IMR-90 (cell line): ENCODE measurements at regions not wholly inside any gene's neighbourhood (a gene's known extent, or its start where the extent isn't known, plus 50 kb on each side); places are given as distances from the start of the nearest gene placed in this dataset.

Experiments
- ATAC-seq: fragments of 200-7000 bp; cut with Tn5 transposase; 2 replicates; pipeline ENCODE4 v1.9.1; 2020; ENCODE audit warnings: low read depth, mild to moderate bottlenecking, moderate library complexity
- BruUV-seq: library from RNA; stranded (reverse); fragments of 400-500 nt; replicated peaks from 2 replicates; lab custom pipeline; 2021; lab: Mats Ljungman, UMichigan
- CTCF ChIA-PET: fragments of 300-600 bp; formaldehyde crosslinking; extraction: SDS; loops from one replicate; lab custom pipeline; 2021; ENCODE audit warnings: antibody characterized with exemption; lab: Yijun Ruan, JAX
- POLR2A ChIA-PET: fragments of 300-600 bp; sonication (Branson Sonifier 250); formaldehyde crosslinking; loops from one replicate; lab custom pipeline; 2022; ENCODE audit warnings: antibody characterized with exemption; ENCODE audit not compliant: unreplicated experiment; lab: Charles Lee
- DNase-seq: peaks from one replicate; pipeline ENCODE4 v3.0.0; 2013
- H2AFZ ChIP-seq: replicated peaks from 2 replicates; pipeline ENCODE3; 2013; ENCODE audit warnings: low read length, mild to moderate bottlenecking; ENCODE audit not compliant: poor library complexity
- H2AK5ac ChIP-seq: 2 replicates; pipeline ENCODE4 v1.6.1; 2013; ENCODE audit warnings: low read depth, low read length, inconsistent platforms
- H2AK9ac ChIP-seq: replicated peaks from 2 replicates; pipeline ENCODE3; 2013; ENCODE audit warnings: mild to moderate bottlenecking, low read depth, low read length, moderate library complexity; ENCODE audit not compliant: poor library complexity
- H2BK120ac ChIP-seq: 2 replicates; pipeline ENCODE4 v1.6.1; 2013; ENCODE audit warnings: low read depth, low read length, inconsistent platforms
- H2BK15ac ChIP-seq: 3 replicates; pipeline ENCODE4 v1.6.1; 2013; ENCODE audit warnings: low read depth, low read length, inconsistent platforms
- H2BK20ac ChIP-seq: 2 replicates; pipeline ENCODE4 v1.6.1; 2013; ENCODE audit warnings: low read depth, mild to moderate bottlenecking, inconsistent platforms, low read length, moderate library complexity
- H2BK5ac ChIP-seq: 2 replicates; pipeline ENCODE4 v1.6.1; 2013; ENCODE audit warnings: mild to moderate bottlenecking, low read depth, low read length, inconsistent platforms; ENCODE audit not compliant: poor library complexity, severe bottlenecking
- H3K14ac ChIP-seq: replicated peaks from 2 replicates; pipeline ENCODE4 v1.6.1; 2013; ENCODE audit warnings: low read depth, low read length, inconsistent platforms
- H3K18ac ChIP-seq: 2 replicates; pipeline ENCODE4 v1.6.1; 2013; ENCODE audit warnings: low read depth, low read length, control low read depth
- H3K23ac ChIP-seq: 2 replicates; pipeline ENCODE4 v1.6.1; 2013; ENCODE audit warnings: low read depth, low read length, inconsistent platforms
- H3K27ac ChIP-seq: 2 replicates; pipeline ENCODE4 v1.5.1; 2013; ENCODE audit warnings: mild to moderate bottlenecking, control low read depth, low read length; ENCODE audit not compliant: insufficient read depth
- H3K27me3 ChIP-seq: 2 replicates; pipeline ENCODE4 v1.6.1; 2013; ENCODE audit warnings: low read length; ENCODE audit not compliant: control insufficient read depth, insufficient read depth
- H3K36me3 ChIP-seq: 2 replicates; pipeline ENCODE4 v1.6.1; 2013; ENCODE audit warnings: low read length, mixed read lengths; ENCODE audit not compliant: control insufficient read depth, insufficient read depth
- H3K4ac ChIP-seq: 2 replicates; pipeline ENCODE4 v1.6.1; 2013; ENCODE audit warnings: low read depth, low read length, inconsistent platforms
- H3K4me1 ChIP-seq: 2 replicates; pipeline ENCODE4 v1.6.1; 2013; ENCODE audit warnings: low read length, mixed read lengths; ENCODE audit not compliant: control insufficient read depth, insufficient read depth
- H3K4me2 ChIP-seq: 2 replicates; pipeline ENCODE4 v1.6.1; 2013; ENCODE audit warnings: low read depth, mild to moderate bottlenecking, control low read depth, low read length, moderate library complexity
- H3K4me3 ChIP-seq: 2 replicates; pipeline ENCODE4 v1.5.1; 2013; ENCODE audit warnings: low read depth, mild to moderate bottlenecking, control low read depth, low read length, moderate library complexity; ENCODE audit not compliant: insufficient read depth
- H3K56ac ChIP-seq: 2 replicates; pipeline ENCODE4 v1.6.1; 2013; ENCODE audit warnings: low read length, inconsistent platforms; ENCODE audit not compliant: insufficient read depth; ENCODE audit errors: extremely low read depth
- H3K79me1 ChIP-seq, 2 experiments: 2 replicates each; pipeline ENCODE4 v1.6.1; 2013; ENCODE audit warnings: low read length in 2 of 2, inconsistent platforms in 1 of 2, low read depth in 1 of 2
- H3K9ac ChIP-seq: 2 replicates; pipeline ENCODE4 v1.6.1; 2013; ENCODE audit warnings: low read depth, low read length, control low read depth
- H3K9me1 ChIP-seq: 2 replicates; pipeline ENCODE4 v1.6.1; 2013; ENCODE audit warnings: low read length, inconsistent platforms; ENCODE audit not compliant: insufficient read depth
- H3K9me3 ChIP-seq: 2 replicates; pipeline ENCODE4 v1.6.1; 2013; ENCODE audit warnings: low read length; ENCODE audit not compliant: control insufficient read depth, insufficient read depth
- H4K20me1 ChIP-seq: 2 replicates; pipeline ENCODE4 v1.6.1; 2013; ENCODE audit warnings: low read length, inconsistent platforms; ENCODE audit not compliant: insufficient read depth
- H4K5ac ChIP-seq: 2 replicates; pipeline ENCODE4 v1.6.1; 2013; ENCODE audit warnings: mild to moderate bottlenecking, low read depth, low read length, control low read depth
- H4K8ac ChIP-seq, 2 experiments: 2 replicates each; pipeline ENCODE4 v1.6.1; 2013; ENCODE audit warnings: low read depth in 2 of 2, low read length in 2 of 2, control low read depth in 1 of 2, inconsistent platforms in 1 of 2
- H4K91ac ChIP-seq: 2 replicates; pipeline ENCODE4 v1.6.1; 2013; ENCODE audit warnings: low read depth, low read length, inconsistent platforms; ENCODE audit not compliant: insufficient read depth
- BHLHE40 ChIP-seq: fragments of 150-350 bp; IDR thresholded peaks from 2 replicates; pipeline ENCODE4 v1.6.1; 2016; ENCODE audit warnings: mild to moderate bottlenecking, low read depth, low read length
- WGBS, 2 experiments: methylation state at CpG; one replicate each; pipeline versions ENCODE4 v1.1.5 to v1.1.7; 2013; ENCODE audit warnings: missing lambda C conversion rate in 2 of 2; ENCODE audit not compliant: insufficient read length in 1 of 2; ENCODE audit errors: extremely low coverage in 2 of 2; 5-methylcytosine and 5-hydroxymethylcytosine counted together
- dilution Hi-C: fragments of 300-500 bp; cut with HindIII; formaldehyde crosslinking; loops from one replicate; pipeline ENCODE4 v1.14.3; 2018; ENCODE audit warnings: low sequenced_read_pairs; ENCODE audit not compliant: unreplicated experiment
- in situ Hi-C: fragments of 300-500 bp; cut with MboI; formaldehyde crosslinking; loops from 3 replicates; pipeline ENCODE4 v1.14.3; 2019; ENCODE audit warnings: low sequenced_read_pairs, inconsistent platforms, mixed read lengths
- intact Hi-C: fragments of 100-400 bp; cut with micrococcal nuclease; formaldehyde crosslinking; loops from 2 replicates; pipeline ENCODE4 v1.10.0; 2022
- TF ChIP-seq, protein P1 (sequence below): conservative IDR thresholded peaks from 2 replicates; pipeline ENCODE4 v1.5.1; 2012; ENCODE audit warnings: mild to moderate bottlenecking, low read depth, low read length, improper control_type of control experiment
- TF ChIP-seq, protein P2 (sequence below): fragments of 150-350 bp; IDR thresholded peaks from 2 replicates; pipeline ENCODE4 v1.6.1; 2016; ENCODE audit warnings: low read depth, mild to moderate bottlenecking, low read length, moderate library complexity, borderline replicate concordance

DNA sequence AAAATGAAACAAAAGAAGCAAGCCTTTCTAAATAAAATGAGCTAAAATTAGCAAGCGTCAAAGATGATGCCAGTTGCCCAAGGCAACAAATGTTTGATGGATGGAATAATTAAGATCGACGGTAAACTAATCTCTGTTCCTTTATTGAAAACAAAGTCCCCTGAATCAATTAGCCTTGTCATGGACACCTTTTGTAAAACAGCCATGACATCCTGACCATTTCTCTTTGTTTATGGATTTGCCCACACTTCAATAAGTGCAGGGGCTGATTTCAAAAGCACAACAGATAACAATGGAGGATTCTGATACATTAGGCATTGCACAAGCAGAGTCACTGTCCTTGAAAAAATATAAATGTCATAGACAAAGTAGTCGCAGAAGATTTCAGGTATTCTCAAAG lies 160.1 kb upstream of the HNRNPA3 start:
- no CpG with 5 or more reads among the region's 4 CpGs for WGBS, 2 experiments
- ATAC-seq (no peak), DNase-seq (no peak)
- Histone ChIP-seq H4K20me1 (no peaks in the 10 kb centered on the region), H3K36me3 (no peaks in the 10 kb centered on the region), H3K4ac (no peak overlapping the region), H2BK20ac (no peak overlapping the region), H3K27me3 (no peaks in the 10 kb centered on the region), H2AK9ac (no peak overlapping the region), H2BK120ac (no peak overlapping the region), H2BK5ac (no peak overlapping the region), H2AFZ (no peak overlapping the region), H3K23ac (no peak overlapping the region), H3K27ac (no peak overlapping the region), H3K79me1 (no peaks in the 10 kb centered on the region), H3K9me3 (no peaks in the 10 kb centered on the region), H3K14ac (no peak overlapping the region), H3K4me2 (no peak overlapping the region), H2AK5ac (no peak overlapping the region), H3K18ac (no peak overlapping the region), H3K9me1 (no peaks in the 10 kb centered on the region), H4K91ac (no peak overlapping the region), H4K8ac (no peak overlapping the region), H4K5ac (no peak overlapping the region), H3K9ac (no peak overlapping the region), H3K56ac (no peak overlapping the region), H3K4me3 (no peak overlapping the region), H2BK15ac (no peak overlapping the region), H3K4me1 (no peaks in the 10 kb centered on the region)
- no peak for TF ChIP-seq BHLHE40
- TF ChIP-seq, protein P1, sequence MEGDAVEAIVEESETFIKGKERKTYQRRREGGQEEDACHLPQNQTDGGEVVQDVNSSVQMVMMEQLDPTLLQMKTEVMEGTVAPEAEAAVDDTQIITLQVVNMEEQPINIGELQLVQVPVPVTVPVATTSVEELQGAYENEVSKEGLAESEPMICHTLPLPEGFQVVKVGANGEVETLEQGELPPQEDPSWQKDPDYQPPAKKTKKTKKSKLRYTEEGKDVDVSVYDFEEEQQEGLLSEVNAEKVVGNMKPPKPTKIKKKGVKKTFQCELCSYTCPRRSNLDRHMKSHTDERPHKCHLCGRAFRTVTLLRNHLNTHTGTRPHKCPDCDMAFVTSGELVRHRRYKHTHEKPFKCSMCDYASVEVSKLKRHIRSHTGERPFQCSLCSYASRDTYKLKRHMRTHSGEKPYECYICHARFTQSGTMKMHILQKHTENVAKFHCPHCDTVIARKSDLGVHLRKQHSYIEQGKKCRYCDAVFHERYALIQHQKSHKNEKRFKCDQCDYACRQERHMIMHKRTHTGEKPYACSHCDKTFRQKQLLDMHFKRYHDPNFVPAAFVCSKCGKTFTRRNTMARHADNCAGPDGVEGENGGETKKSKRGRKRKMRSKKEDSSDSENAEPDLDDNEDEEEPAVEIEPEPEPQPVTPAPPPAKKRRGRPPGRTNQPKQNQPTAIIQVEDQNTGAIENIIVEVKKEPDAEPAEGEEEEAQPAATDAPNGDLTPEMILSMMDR = no peak
- TF ChIP-seq, protein P2, sequence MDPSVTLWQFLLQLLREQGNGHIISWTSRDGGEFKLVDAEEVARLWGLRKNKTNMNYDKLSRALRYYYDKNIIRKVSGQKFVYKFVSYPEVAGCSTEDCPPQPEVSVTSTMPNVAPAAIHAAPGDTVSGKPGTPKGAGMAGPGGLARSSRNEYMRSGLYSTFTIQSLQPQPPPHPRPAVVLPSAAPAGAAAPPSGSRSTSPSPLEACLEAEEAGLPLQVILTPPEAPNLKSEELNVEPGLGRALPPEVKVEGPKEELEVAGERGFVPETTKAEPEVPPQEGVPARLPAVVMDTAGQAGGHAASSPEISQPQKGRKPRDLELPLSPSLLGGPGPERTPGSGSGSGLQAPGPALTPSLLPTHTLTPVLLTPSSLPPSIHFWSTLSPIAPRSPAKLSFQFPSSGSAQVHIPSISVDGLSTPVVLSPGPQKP = no peak
- in situ Hi-C loops = no loop called here
- BruUV-seq = no TSS peak
- dilution Hi-C loops = no loop called here
- intact Hi-C loops = no loop called here
- ChIA-PET CTCF (interaction anchor here (0.6 kb wide), 2 partner anchors 88 to 166 kb away, joined by 4 to 5 read pairs; no protein-coding TSS in a partner anchor), POLR2A (interaction anchor here (0.5 kb wide), 1 partner anchor 45 kb away, joined by 4 read pairs; no protein-coding TSS in a partner anchor)
